SK-N-SH (cell line): ENCODE measurements at regions not wholly inside any gene's neighbourhood (a gene's known extent, or its start where the extent isn't known, plus 50 kb on each side); places are given as distances from the start of the nearest gene placed in this dataset.

Experiments
- CTCF ChIA-PET: fragments of 300-600, 350-600 bp; formaldehyde crosslinking; extraction: SDS; loops from one replicate; lab custom pipeline; 2021; lab: Yijun Ruan, JAX
- POLR2A ChIA-PET: fragments of 350-600 bp; sonication (Branson Sonifier 250); formaldehyde crosslinking; extraction: SDS; loops from one replicate; lab custom pipeline; 2020; ENCODE audit warnings: antibody characterized with exemption, inconsistent platforms; lab: Yijun Ruan, JAX
- DNase-seq: peaks from one replicate; pipeline ENCODE4 v3.0.0; 2012
- H2AFZ ChIP-seq: fragments of 200-600 bp; sonication (generic); 2 replicates; pipeline ENCODE4 v1.8.1; 2016; ENCODE audit warnings: antibody characterized with exemption, mild to moderate bottlenecking, low read depth
- H3F3A ChIP-seq: fragments of 200-600 bp; sonication (generic); replicated peaks from 2 replicates; pipeline ENCODE3; 2016; ENCODE audit warnings: antibody characterized with exemption, mild to moderate bottlenecking; ENCODE audit not compliant: insufficient read depth
- H3K27ac ChIP-seq, 2 experiments: fragments of 200-500 bp in 1 of 2; fragments of 200-600 bp in 1 of 2; sonication (Bioruptor generic) in 1 of 2; sonication (generic), shearing (Covaris generic) in 1 of 2; 2 replicates each; pipeline versions ENCODE4 v1.5.1 to v1.6.1; 2014 to 2016; ENCODE audit warnings: low read depth in 2 of 2, inconsistent platforms in 1 of 2, low read length in 1 of 2, mild to moderate bottlenecking in 1 of 2, mixed read lengths in 1 of 2
- H3K27me3 ChIP-seq: fragments of 200-600 bp; sonication (generic), shearing (Covaris generic); 2 replicates; pipeline ENCODE4 v1.6.1; 2016; ENCODE audit warnings: mixed run types; ENCODE audit not compliant: insufficient read depth
- H3K36me3 ChIP-seq, 2 experiments: fragments of 200-500 bp in 1 of 2; fragments of 200-600 bp in 1 of 2; sonication (Bioruptor generic) in 1 of 2; sonication (generic) in 1 of 2; replicated peaks in 1 of 2; 2 replicates each; pipeline versions ENCODE3 to v1.5.1; 2014 to 2016; ENCODE audit warnings: low read length in 1 of 2, mild to moderate bottlenecking in 1 of 2; ENCODE audit not compliant: insufficient read depth in 2 of 2, control insufficient read depth in 1 of 2
- H3K4me1 ChIP-seq, 2 experiments: fragments of 200-500 bp in 1 of 2; fragments of 200-600 bp in 1 of 2; sonication (Bioruptor generic) in 1 of 2; sonication (generic), shearing (Covaris generic) in 1 of 2; 2 replicates each; pipeline versions ENCODE4 v1.5.1 to v1.6.1; 2014 to 2016; ENCODE audit warnings: low read depth in 1 of 2, low read length in 1 of 2, mixed run types in 1 of 2; ENCODE audit not compliant: insufficient read depth in 2 of 2, control insufficient read depth in 1 of 2
- H3K4me2 ChIP-seq: fragments of 200-600 bp; sonication (generic), shearing (Covaris generic); 2 replicates; pipeline ENCODE4 v1.6.1; 2017; ENCODE audit warnings: mixed run types
- H3K4me3 ChIP-seq, 2 experiments: fragments of 200-500 bp in 1 of 2; fragments of 200-600 bp in 1 of 2; sonication (Bioruptor generic) in 1 of 2; sonication (generic), shearing (Covaris generic) in 1 of 2; 2 replicates each; pipeline versions ENCODE4 v1.5.1 to v1.8.1; 2014 to 2016; ENCODE audit warnings: low read depth in 2 of 2, inconsistent platforms in 1 of 2, low read length in 1 of 2, mild to moderate bottlenecking in 1 of 2, mixed read lengths in 1 of 2, moderate library complexity in 1 of 2
- H3K79me2 ChIP-seq: fragments of 200-600 bp; sonication (generic); 2 replicates; pipeline ENCODE4 v1.8.1; 2017; ENCODE audit warnings: mild to moderate bottlenecking; ENCODE audit not compliant: insufficient read depth
- H3K9ac ChIP-seq: fragments of 200-600 bp; sonication (generic); 2 replicates; pipeline ENCODE4 v1.6.1; 2017; ENCODE audit warnings: mixed run types
- H3K9me2 ChIP-seq: fragments of 200-600 bp; sonication (generic); 2 replicates; pipeline ENCODE4 v1.6.1; 2017; ENCODE audit warnings: mixed run types
- H3K9me3 ChIP-seq: fragments of 200-600 bp; sonication (generic); 2 replicates; pipeline ENCODE4 v1.6.1; 2017; ENCODE audit warnings: mixed run types, mild to moderate bottlenecking, moderate library complexity
- H4K20me1 ChIP-seq: fragments of 200-600 bp; sonication (generic); 2 replicates; pipeline ENCODE4 v1.6.1; 2017; ENCODE audit warnings: mild to moderate bottlenecking, mixed run types; ENCODE audit not compliant: insufficient read depth
- CTCF ChIP-seq: fragments of 200-600 bp; sonication (generic); IDR thresholded peaks from 2 replicates; pipeline ENCODE4 v1.6.1; 2017; ENCODE audit warnings: antibody characterized with exemption, mild to moderate bottlenecking, moderate library complexity
- ELF1 ChIP-seq: IDR thresholded peaks from 2 replicates; pipeline ENCODE4 v1.4.0; 2012
- EP300 ChIP-seq, 2 experiments: IDR thresholded peaks; 2 replicates each; pipeline versions ENCODE4 v1.4.0 to v1.6.1; 2012; ENCODE audit warnings: borderline replicate concordance in 1 of 2, low read depth in 1 of 2, low read length in 1 of 2
- EZH2phosphoT487 ChIP-seq: fragments of 200-600 bp; sonication (generic); IDR thresholded peaks from 2 replicates; pipeline ENCODE4 v1.6.1; 2017; ENCODE audit warnings: low read depth, mixed run types, mild to moderate bottlenecking, antibody characterized with exemption, moderate library complexity, borderline replicate concordance
- FOSL2 ChIP-seq: IDR thresholded peaks from 2 replicates; pipeline ENCODE4 v1.4.0; 2012; ENCODE audit warnings: low read depth, mild to moderate bottlenecking, moderate library complexity, borderline replicate concordance
- GABPA ChIP-seq: IDR thresholded peaks from 2 replicates; pipeline ENCODE4 v1.4.0; 2012; ENCODE audit warnings: low read depth, mild to moderate bottlenecking
- MEF2A ChIP-seq: IDR thresholded peaks from 2 replicates; pipeline ENCODE4 v1.4.0; 2012; ENCODE audit warnings: low read depth, borderline replicate concordance
- NRF1 ChIP-seq: IDR thresholded peaks from 2 replicates; pipeline ENCODE4 v1.6.1; 2012; ENCODE audit warnings: low read depth, mild to moderate bottlenecking, low read length
- POLR2AphosphoS5 ChIP-seq: IDR thresholded peaks from 2 replicates; pipeline ENCODE4 v1.6.1; 2012; ENCODE audit warnings: low read depth, low read length
- RAD21 ChIP-seq: IDR thresholded peaks from 2 replicates; pipeline ENCODE4 v1.6.1; 2012; ENCODE audit warnings: mild to moderate bottlenecking, low read length
- REST ChIP-seq: IDR thresholded peaks from 2 replicates; pipeline ENCODE4 v1.6.1; 2012; ENCODE audit warnings: mild to moderate bottlenecking, low read depth, low read length, moderate library complexity
- RFX5 ChIP-seq: IDR thresholded peaks from 2 replicates; pipeline ENCODE4 v1.6.1; 2012; ENCODE audit warnings: mild to moderate bottlenecking, improper control_type of control experiment, low read length
- SMC3 ChIP-seq: IDR thresholded peaks from 2 replicates; pipeline ENCODE4 v1.6.1; 2012; ENCODE audit warnings: low read depth, low read length, improper control_type of control experiment
- TAF1 ChIP-seq: IDR thresholded peaks from 2 replicates; pipeline ENCODE4 v1.6.1; 2012; ENCODE audit warnings: low read depth, mild to moderate bottlenecking, low read length, moderate library complexity, borderline replicate concordance
- TCF12 ChIP-seq: IDR thresholded peaks from 2 replicates; pipeline ENCODE4 v1.4.0; 2012
- WGBS: methylation state at CpG from one replicate; pipeline ENCODE4 v1.1.6; 2017; ENCODE audit warnings: low lambda C conversion rate; 5-methylcytosine and 5-hydroxymethylcytosine counted together

GRCh38 chrX:46407753-46408130 is 137.5 kb downstream of the ZNF674 start (continued):
- TF ChIP-seq REST (no peak), TCF12 (no peak), TAF1 (no peak), RFX5 (no peak), RAD21 (no peak), POLR2AphosphoS5 (no peak), FOSL2 (no peak), GABPA (no peak)

GRCh38 chrX:46407036-46407752 is 138.0 kb downstream of the ZNF674 start:
- no peak overlapping the region for H3K27ac ChIP-seq
- H3K9me3 ChIP-seq: no peaks in the 10 kb centered on the region
- H3K9me2 ChIP-seq: no peaks in the 10 kb centered on the region
- no peaks in the 10 kb centered on the region for H4K20me1 ChIP-seq
- H3F3A ChIP-seq: no peaks in the 10 kb centered on the region
- H3K79me2 ChIP-seq: no peaks in the 10 kb centered on the region
- no peaks in the 10 kb centered on the region for H3K36me3 ChIP-seq
- no peak overlapping the region for H3K9ac ChIP-seq
- H3K4me1 ChIP-seq: 0 out of 4 replicates have a peak, but pooled peaks cover 0 to 14% of the 10 kb centered on the region in 2 experiments
- TF ChIP-seq RFX5 (no peak), SMC3 (no peak), CTCF (no peak), ELF1 (no peak), NRF1 (no peak), EZH2phosphoT487 (no peak), MEF2A (no peak), REST (no peak), EP300 (IDR thresholded peaks at IDR 0.05; ENCODE audit: borderline replicate concordance in 1 of 2, low read depth in 1 of 2, low read length in 1 of 2) (no peak), POLR2AphosphoS5 (no peak)
- 0 out of 2 replicates have a peak, but pooled peaks cover 8% of the 10 kb centered on the region for H3K27me3 ChIP-seq
- no peak for DNase-seq
- 61% methylated on average over 6 of the region's 6 CpGs for WGBS
- H3K4me3 ChIP-seq: no peak overlapping the region
- CTCF ChIA-PET: interaction anchor here (0.7 to 5.0 kb wide), 8 partner anchors 8 to 892 kb away, joined by 3 to 21 read pairs (median 8); no protein-coding TSS in a partner anchor
- POLR2A ChIA-PET: no interaction called here
- no peak overlapping the region for H3K4me2 ChIP-seq
- H2AFZ ChIP-seq: peak overlapping the region; percentile 36; the same call in 1 of the 2 replicates
